ENCODE measurements at regions not wholly inside any gene's neighbourhood (a gene's known extent, or its start where the extent isn't known, plus 50 kb on each side); places are given as distances from the start of the nearest gene placed in this dataset.
"Not testable (repeated sequence)": the region's sequence is repeated elsewhere in the genome, so short reads cannot be mapped to it uniquely, and the experiment has no call there.

DNA sequence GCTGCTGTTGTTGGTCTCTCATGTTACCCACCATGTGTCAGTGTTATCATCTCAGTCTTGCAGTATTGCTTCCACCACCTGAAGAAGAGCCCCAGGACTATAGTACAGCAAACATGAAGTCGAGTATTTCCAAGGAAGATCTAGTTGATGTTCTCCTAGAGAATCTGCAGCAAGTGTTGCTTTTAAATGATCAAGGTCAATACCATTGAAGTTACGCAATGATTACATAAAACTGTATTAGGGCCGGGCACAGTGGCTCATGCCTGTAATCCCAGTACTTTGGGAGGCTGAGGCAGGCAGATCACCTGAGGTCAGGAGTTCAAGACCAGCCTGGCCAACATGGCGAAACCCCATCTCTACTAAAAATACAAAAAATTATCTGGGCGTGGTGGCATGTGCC lies 173.9 kb downstream of the TJP1 start:
- not testable (repeated sequence) for DNase-seq, H3K27me3 Mint-ChIP-seq, H3K27ac Mint-ChIP-seq, H3K36me3 Mint-ChIP-seq, H3K4me1 Mint-ChIP-seq, H3K4me3 Mint-ChIP-seq
- H3K9me3 Mint-ChIP-seq, result peaks cover 11% of the 10 kb centered on the region

DNA sequence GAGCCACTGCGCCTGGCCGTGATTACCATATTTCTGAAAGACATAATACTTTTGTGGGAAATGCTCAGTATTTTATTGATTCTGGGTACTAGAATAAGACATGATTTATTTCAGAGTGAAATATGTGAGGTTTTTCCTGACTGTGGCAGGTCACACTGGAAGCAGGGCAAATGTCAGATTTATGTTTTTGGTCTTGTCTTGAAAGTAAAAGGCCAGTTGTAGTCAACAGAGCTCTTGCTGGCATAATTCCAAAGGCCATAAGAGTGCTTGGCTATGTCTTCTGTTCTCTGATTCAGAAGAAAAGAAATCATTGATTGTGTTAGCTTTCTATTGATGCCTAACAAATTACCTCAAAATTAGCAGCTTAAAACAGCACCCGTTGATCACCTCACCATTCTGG lies 176.4 kb downstream of the TJP1 start:
- DNase-seq, result no peak
- peaks cover 9% of the 10 kb centered on the region for H3K9me3 Mint-ChIP-seq
- no peaks in the 10 kb centered on the region for H3K36me3 Mint-ChIP-seq

DNA sequence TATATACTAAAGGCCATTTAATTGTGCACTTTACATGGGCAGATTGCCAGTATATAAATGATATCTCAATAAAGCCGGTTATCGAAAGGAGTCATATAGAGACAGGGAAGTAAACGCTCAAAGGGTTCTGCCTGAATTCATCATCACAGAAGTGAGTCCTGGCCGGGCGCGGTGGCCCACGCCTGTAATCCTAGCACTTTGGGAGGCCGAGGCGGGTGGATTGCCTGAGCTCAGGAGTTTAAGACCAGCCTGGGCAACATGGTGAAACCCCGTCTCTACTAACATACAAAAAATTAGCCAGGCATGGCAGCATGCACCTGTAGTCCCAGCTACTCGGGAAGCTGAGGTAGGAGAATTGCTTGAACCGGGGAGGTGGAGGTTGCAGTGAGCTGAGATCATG lies 177.9 kb downstream of the TJP1 start:
- not testable (repeated sequence) for H3K4me3 Mint-ChIP-seq, H3K4me1 Mint-ChIP-seq, H3K27me3 Mint-ChIP-seq, H3K36me3 Mint-ChIP-seq, DNase-seq, H3K27ac Mint-ChIP-seq, H3K9me3 Mint-ChIP-seq

More for the DNA sequence above, 176.4 kb downstream of the TJP1 start:
- no peak overlapping the region for H3K27ac Mint-ChIP-seq
- H3K27me3 Mint-ChIP-seq, result no peaks in the 10 kb centered on the region
- H3K4me3 Mint-ChIP-seq, result no peak overlapping the region
- H3K4me1 Mint-ChIP-seq, result no peaks in the 10 kb centered on the region

DNA sequence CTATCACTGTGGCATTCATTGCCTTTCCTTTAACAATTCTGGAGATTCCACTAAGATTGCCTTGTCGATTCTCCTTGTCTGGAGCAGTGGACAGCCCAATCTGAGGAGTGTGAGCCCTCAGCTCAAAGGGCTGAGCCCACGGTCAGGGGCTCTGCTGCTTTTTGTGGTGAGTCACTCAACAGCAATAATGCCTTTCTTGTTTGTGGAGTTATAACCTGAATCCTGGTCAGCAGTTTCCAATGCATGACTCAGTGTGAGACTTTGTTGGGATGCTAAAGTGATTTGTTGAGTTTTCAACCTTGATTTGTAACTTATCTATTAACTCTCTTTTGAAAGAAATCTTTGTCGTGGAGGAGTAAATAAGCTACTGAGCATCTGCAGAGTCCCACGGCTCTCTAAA lies 183.5 kb downstream of the TJP1 start:
- Mint-ChIP-seq H3K27ac (no peak overlapping the region), H3K4me3 (no peak overlapping the region), H3K36me3 (no peaks in the 10 kb centered on the region), H3K4me1 (no peaks in the 10 kb centered on the region), H3K9me3 (no peaks in the 10 kb centered on the region), H3K27me3 (peaks cover 14% of the 10 kb centered on the region)
- no peak for DNase-seq

DNA sequence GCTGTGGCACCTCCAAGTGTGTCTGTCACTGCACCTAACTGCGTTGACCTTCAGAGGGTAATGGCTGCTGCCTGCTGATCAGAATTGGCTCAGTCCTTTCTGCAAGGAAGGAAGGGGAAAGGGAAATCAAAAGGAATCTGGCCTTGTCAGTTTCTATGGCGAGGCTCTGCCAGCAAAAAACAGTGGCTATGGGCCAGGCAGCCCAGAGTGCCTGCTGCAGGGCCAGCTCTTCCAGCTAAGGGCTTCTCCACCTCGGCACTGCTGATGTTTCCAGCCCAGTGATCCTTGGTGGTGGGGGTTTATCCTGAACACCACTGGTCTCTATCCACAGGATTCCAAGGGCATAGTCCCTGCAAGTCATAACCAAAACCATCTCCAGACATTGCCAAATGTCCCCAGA lies 184.3 kb downstream of the TJP1 start:
- Mint-ChIP-seq H3K9me3 (no peaks in the 10 kb centered on the region), H3K4me3 (no peak overlapping the region)

DNA sequence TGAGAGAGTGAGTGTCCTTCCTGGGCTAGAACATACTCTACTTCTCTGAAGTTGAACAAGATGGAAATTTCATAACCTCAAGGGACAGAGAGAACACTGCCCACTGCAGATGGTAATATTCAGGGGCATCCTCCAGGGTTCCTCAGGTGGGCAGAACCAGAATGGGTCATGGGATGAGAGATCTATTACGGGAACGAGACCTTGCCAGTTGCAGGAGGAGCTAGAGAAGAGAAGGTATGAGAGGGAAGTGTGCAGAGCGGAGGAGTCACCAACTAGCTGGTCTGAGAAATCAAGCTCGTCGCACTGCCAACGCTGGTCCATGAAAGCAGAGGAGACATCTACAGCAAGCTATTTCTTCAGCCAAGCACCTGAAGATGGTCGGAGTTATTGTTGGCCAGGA lies 184.7 kb downstream of the TJP1 start:
- no peak overlapping the region for H3K4me3 Mint-ChIP-seq
- DNase-seq, result no peak
- no peaks in the 10 kb centered on the region for H3K9me3 Mint-ChIP-seq
- H3K27ac Mint-ChIP-seq, result no peak overlapping the region
- H3K27me3 Mint-ChIP-seq, result peaks cover 21% of the 10 kb centered on the region
- H3K36me3 Mint-ChIP-seq, result no peaks in the 10 kb centered on the region
- no peaks in the 10 kb centered on the region for H3K4me1 Mint-ChIP-seq

More for the DNA sequence above, 184.3 kb downstream of the TJP1 start:
- Mint-ChIP-seq H3K4me1 (no peaks in the 10 kb centered on the region), H3K36me3 (no peaks in the 10 kb centered on the region), H3K27ac (no peak overlapping the region), H3K27me3 (peaks cover 18% of the 10 kb centered on the region)
- DNase-seq, result no peak

DNA sequence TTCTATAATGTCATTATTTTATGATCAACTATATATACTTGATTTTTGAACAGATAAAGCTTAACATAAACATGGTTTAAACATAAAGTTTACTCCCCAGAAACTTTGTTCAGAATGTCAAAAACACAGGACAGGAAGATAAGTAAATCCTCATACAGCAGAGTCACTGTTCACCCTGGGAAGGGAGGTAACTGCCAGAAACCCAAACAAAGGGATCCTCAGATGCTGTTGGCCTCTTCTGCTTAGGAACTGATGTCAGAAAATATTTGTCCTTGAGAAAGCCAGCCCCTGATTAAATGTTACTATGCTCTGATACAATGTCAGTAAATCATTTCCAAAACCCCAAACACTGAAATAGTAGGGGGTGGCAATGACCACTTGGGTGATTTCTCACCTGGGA lies 185.3 kb downstream of the TJP1 start:
- Mint-ChIP-seq H3K27me3 (peaks cover 21% of the 10 kb centered on the region), H3K36me3 (no peaks in the 10 kb centered on the region), H3K4me1 (no peaks in the 10 kb centered on the region), H3K27ac (no peak overlapping the region), H3K9me3 (no peaks in the 10 kb centered on the region), H3K4me3 (no peak overlapping the region)
- DNase-seq, result no peak

DNA sequence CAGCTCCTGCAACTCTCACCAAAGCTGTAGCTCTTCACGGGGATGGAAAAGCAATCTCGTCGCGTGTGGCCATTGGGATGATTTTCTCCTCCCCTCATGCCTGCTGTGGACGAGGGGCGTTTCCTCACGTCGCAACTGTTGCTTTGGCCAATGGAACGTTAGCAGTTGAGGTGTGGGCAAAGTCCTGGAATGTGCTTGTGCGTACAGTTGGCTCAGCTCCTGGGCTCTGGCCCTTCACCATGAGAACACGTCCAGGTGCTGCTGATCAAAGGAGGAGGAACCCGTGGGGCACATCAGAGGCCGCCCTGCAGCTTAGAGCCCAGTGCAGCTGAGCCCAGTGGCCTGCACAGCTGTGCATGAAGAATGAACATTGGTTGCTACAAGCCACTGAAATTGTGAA lies 186.1 kb downstream of the TJP1 start:
- no peak for DNase-seq
- no peak overlapping the region for H3K4me3 Mint-ChIP-seq
- H3K27ac Mint-ChIP-seq, result no peak overlapping the region
- H3K9me3 Mint-ChIP-seq, result no peaks in the 10 kb centered on the region
- peaks cover 23% of the 10 kb centered on the region for H3K27me3 Mint-ChIP-seq
- H3K36me3 Mint-ChIP-seq, result no peaks in the 10 kb centered on the region
- H3K4me1 Mint-ChIP-seq, result no peaks in the 10 kb centered on the region

DNA sequence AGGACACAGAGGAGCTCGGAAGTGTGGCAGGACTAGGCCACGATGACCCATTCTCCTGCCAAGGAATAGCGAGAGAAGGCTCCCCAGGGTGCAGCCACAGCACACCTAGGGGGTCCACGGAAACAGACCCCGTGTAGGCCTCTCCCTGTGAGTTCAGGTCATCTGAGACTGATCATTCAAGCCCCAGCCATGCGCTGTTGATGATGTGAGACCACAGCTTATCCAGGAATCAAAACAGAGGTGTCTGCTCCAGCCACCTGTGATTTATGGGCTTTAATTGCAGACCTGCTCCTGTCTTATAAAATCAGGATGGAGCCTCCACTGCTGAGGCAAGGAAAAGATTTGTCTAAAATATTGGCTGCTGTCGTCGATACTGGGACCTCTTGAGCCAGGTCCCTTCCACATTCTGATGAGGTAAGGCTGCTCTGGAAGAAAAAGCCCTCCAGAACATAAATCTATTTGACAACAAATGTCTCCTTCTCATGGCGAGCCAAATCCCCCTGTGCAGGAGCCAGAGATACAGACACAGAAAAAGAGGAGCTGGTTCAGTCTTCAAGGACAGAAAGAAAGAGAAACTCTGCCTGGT lies 186.7 kb downstream of the TJP1 start:
- DNase-seq, result no peak
- peaks cover 28% of the 10 kb centered on the region for H3K27me3 Mint-ChIP-seq
- H3K36me3 Mint-ChIP-seq, result no peaks in the 10 kb centered on the region
- H3K27ac Mint-ChIP-seq, result no peak overlapping the region
- no peaks in the 10 kb centered on the region for H3K4me1 Mint-ChIP-seq
- H3K9me3 Mint-ChIP-seq, result no peaks in the 10 kb centered on the region
- H3K4me3 Mint-ChIP-seq, result no peak overlapping the region

DNA sequence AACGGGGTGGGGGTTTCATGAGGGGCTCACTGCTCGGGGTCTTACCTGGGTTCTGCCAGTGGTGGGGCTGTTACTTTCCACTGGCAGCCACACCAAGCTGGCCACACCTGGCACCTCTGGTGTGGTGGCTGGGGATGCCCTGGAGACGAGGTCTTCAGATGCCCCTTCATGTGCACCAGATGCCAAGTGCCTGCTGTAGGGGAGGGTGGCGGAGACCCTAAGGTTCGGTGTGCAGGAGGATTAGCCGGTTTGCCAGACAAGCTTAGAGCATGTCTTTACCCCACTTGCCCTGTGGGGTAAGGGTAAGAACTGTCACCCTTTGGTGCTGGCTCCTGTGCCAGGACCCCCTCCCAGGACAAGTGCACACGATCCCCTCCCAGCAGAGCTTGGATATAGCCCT lies 188.3 kb downstream of the TJP1 start:
- DNase-seq, result no peak
- H3K36me3 Mint-ChIP-seq, result no peaks in the 10 kb centered on the region
- peaks cover 29% of the 10 kb centered on the region for H3K27me3 Mint-ChIP-seq
- no peaks in the 10 kb centered on the region for H3K4me1 Mint-ChIP-seq
- no peak overlapping the region for H3K4me3 Mint-ChIP-seq
- no peak overlapping the region for H3K27ac Mint-ChIP-seq
- no peaks in the 10 kb centered on the region for H3K9me3 Mint-ChIP-seq

DNA sequence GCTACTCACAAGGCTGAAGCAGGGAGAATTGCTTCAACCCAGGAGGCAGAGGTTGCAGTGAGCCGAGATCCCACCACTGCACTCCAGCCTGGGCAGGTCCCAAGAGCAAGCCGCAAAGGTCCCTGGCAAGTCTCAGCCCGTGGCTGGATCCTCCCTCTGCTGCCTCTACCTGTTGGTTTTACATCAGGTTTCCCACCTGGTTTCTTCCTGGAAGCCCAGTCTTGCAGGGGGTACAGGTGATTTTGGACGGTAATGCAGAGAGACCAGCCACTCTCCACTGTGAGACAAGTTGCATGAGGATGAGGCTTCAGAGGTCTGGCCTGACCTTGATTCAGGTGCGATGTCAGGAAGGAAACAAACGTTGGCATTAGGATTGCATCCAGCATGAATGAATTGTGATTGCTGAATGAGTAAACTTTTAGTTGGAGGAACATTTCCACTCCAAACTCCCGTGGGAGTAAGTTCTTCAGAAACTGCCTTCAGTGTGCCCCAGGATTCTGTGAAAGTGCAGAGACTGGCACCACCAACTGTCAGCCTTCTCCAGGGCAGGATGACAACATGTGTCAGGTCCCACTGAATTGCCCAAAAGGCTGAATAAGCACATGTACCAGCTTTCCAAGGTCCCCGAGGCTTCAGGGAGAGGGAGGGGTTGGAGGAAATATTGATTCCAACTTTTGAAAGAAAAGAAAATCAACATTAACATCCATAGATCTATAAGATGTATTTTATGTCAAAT lies 189.4 kb downstream of the TJP1 start:
- Mint-ChIP-seq H3K27ac (no peak overlapping the region), H3K4me1 (no peaks in the 10 kb centered on the region), H3K36me3 (no peaks in the 10 kb centered on the region), H3K4me3 (no peak overlapping the region), H3K27me3 (peaks cover 33% of the 10 kb centered on the region), H3K9me3 (no peaks in the 10 kb centered on the region)
- no peak for DNase-seq

DNA sequence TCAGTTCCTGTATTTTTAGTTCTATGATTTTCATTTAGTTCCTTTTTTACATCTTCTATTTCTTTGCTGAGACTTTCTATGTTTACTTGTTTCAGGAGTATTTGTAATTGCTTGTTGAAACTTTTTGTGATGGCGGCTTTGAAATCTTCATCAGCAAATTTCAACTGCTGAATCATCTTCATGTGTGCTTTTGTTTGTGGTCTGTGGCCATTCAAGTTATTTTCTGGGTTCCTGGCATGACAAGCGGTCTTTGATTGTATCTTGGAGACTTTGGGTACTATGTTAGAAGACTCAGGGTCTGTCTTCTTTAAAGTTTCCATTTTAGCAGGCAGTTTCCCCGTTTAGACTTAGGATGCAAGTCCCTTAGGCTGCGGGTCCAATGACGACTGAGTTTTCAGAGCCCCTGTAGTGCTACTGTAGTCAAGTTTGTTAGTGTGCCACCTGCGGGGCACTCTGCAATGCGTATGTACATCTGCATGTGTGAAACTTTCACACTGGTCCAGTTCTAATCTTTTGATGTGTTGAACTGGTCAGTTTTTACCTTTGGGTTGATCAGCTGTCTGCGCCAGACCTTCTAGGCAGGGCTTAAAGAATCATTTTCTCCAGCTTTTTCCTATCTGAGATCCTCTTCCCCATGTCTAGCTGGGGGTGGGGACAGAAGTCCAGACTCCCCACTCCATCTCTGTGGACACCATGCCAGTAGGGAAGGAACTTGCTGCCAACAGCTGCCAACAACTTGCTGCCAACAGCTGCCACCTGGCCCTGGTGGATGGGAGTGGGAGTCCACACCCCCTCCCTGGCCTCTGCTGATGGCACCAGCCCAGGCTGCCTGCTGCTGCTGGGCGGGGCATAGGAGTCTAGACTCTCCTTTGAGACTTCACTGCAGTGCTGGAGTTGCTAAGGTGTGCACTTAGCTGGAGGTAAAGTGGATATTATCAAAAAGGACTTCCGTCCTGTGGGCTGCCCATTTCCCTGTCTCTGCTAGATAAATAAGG lies 190.9 kb downstream of the TJP1 start:
- peaks cover 27% of the 10 kb centered on the region for H3K27me3 Mint-ChIP-seq
- no peak for DNase-seq
- no peaks in the 10 kb centered on the region for H3K4me1 Mint-ChIP-seq
- H3K4me3 Mint-ChIP-seq, result no peak overlapping the region
- H3K36me3 Mint-ChIP-seq, result no peaks in the 10 kb centered on the region
- H3K9me3 Mint-ChIP-seq, result no peaks in the 10 kb centered on the region
- H3K27ac Mint-ChIP-seq, result no peak overlapping the region

DNA sequence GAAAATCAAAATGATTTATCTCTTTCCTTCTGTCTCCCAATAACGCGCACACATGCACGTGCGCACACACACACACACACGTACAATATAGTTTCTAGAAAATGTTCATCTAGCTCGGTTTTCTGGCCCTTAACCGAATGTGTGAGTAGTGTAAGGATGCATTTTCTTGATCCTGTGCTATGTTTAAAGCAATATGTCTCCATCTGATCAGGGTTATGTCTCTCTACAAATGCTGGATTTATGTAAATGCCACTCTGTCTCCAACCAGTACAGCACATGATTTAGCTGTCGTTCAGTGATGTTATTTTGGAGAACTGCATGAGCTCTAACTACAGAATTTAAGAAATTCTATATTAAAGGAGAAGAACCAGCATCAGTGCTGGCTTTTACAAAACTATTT lies 198.0 kb downstream of the TJP1 start:
- H3K4me3 Mint-ChIP-seq, result no peak overlapping the region
- no peaks in the 10 kb centered on the region for H3K36me3 Mint-ChIP-seq
- no peak for DNase-seq
- peaks cover 4% of the 10 kb centered on the region for H3K9me3 Mint-ChIP-seq
- H3K4me1 Mint-ChIP-seq, result no peaks in the 10 kb centered on the region
- H3K27me3 Mint-ChIP-seq, result peaks cover 11% of the 10 kb centered on the region
- H3K27ac Mint-ChIP-seq, result no peak overlapping the region

DNA sequence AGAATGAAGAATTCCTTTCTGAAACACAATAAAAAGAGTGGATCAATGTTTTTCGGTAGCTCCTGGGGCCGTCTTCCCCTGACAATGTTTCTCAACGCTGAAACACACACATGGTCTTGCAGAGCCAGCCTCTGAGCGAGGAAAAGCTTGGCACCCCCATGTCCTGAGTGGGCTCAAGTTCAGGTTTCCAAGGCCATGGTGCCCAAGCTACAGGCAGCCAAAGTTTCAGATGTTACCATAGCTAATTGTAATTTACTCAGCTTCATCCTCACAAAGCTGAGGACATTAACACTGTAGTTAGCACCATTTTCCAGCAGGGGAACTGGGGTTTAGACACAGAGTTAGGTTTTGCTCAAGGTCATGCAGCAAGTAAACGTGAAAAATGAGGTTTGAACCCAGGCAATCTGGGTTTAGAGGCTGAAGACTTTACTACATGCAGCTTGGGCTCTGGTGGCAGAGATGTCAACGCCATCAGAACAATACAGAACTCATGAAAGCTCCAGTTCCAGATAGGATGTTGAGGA lies 199.1 kb downstream of the TJP1 start:
- H3K4me1 Mint-ChIP-seq, result no peaks in the 10 kb centered on the region

DNA sequence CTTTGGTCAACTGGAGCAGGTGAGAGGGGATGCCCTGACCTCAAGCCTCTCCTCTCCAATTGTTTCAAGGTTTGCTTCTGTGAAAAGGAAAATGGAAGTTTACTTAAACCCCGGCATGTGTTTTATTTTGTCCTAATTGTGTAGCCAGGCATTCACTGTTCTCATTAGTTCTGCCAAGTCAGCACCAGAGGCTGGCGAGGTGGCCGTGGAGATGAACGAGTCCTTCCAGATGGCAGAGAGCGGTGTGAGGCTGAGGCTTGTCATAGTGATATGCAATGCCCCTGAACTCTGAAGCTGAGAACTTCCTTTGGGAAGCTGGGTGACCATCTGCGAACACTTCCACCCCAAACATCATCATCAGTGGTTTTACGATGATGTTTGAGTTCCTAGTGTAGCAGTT lies 199.6 kb downstream of the TJP1 start:
- Mint-ChIP-seq H3K27ac (no peak overlapping the region), H3K27me3 (peaks cover 9% of the 10 kb centered on the region), H3K4me1 (no peaks in the 10 kb centered on the region), H3K9me3 (peaks cover 4% of the 10 kb centered on the region), H3K4me3 (no peak overlapping the region), H3K36me3 (no peaks in the 10 kb centered on the region)
- DNase-seq, result no peak

More for the DNA sequence above, 199.1 kb downstream of the TJP1 start:
- no peak for DNase-seq
- H3K27ac Mint-ChIP-seq, result no peak overlapping the region
- H3K36me3 Mint-ChIP-seq, result no peaks in the 10 kb centered on the region
- peaks cover 12% of the 10 kb centered on the region for H3K27me3 Mint-ChIP-seq
- H3K4me3 Mint-ChIP-seq, result no peak overlapping the region
- H3K9me3 Mint-ChIP-seq, result peaks cover 4% of the 10 kb centered on the region
